RWPE2 (cell line): ENCODE measurements at regions not wholly inside any gene's neighbourhood (a gene's known extent, or its start where the extent isn't known, plus 50 kb on each side); places are given as distances from the start of the nearest gene placed in this dataset.

Experiments
- ATAC-seq: fragments of 200-7000 bp; cut with Tn5 transposase; 3 replicates; pipeline ENCODE4 v1.9.1; 2021; ENCODE audit warnings: low read depth
- DNase-seq: peaks from one replicate; pipeline ENCODE4 v3.0.0-alpha.2; 2020; ENCODE audit warnings: low spot score
- H3K27ac ChIP-seq: fragments of 450-650 bp; 2 replicates; pipeline ENCODE4 v1.5.1; 2017; ENCODE audit warnings: mild to moderate bottlenecking; ENCODE audit not compliant: poor library complexity, severe bottlenecking
- H3K27me3 ChIP-seq: fragments of 250-450 bp; sonication (Bioruptor Pico); 2 replicates; pipeline ENCODE4 v1.5.1; 2021; ENCODE audit warnings: mild to moderate bottlenecking, moderate library complexity; ENCODE audit not compliant: insufficient read depth, poor library complexity, severe bottlenecking
- H3K36me3 ChIP-seq: fragments of 250-450 bp; sonication (Bioruptor Pico); 2 replicates; pipeline ENCODE4 v1.5.1; 2020; ENCODE audit warnings: low read depth, mild to moderate bottlenecking, moderate library complexity
- H3K4me1 ChIP-seq: fragments of 250-450 bp; sonication (Bioruptor Pico); 2 replicates; pipeline ENCODE4 v1.5.1; 2021; ENCODE audit warnings: mild to moderate bottlenecking, moderate library complexity; ENCODE audit not compliant: insufficient read depth, poor library complexity, severe bottlenecking
- H3K4me3 ChIP-seq: fragments of 250-450 bp; sonication (Bioruptor Pico); 2 replicates; pipeline ENCODE4 v1.5.1; 2021; ENCODE audit warnings: mild to moderate bottlenecking, moderate library complexity; ENCODE audit not compliant: severe bottlenecking
- H3K9me3 ChIP-seq: fragments of 250-450 bp; sonication (Bioruptor Pico); 2 replicates; pipeline ENCODE4 v1.5.1; 2021; ENCODE audit warnings: mild to moderate bottlenecking, moderate library complexity; ENCODE audit not compliant: severe bottlenecking
- CTCF ChIP-seq: fragments of 450-650 bp; IDR thresholded peaks from one replicate; pipeline ENCODE4 v1.5.1; 2017; ENCODE audit warnings: mild to moderate bottlenecking, moderate library complexity; ENCODE audit not compliant: poor library complexity, severe bottlenecking

GRCh38 chr15:85942632-85943031 lies 137.0 kb upstream of the AGBL1 start:
- no peaks in the 10 kb centered on the region for H3K27me3 ChIP-seq
- H3K4me3 ChIP-seq, result no peak overlapping the region
- DNase-seq, result no peak
- TF ChIP-seq CTCF, result no peak
- no peaks in the 10 kb centered on the region for H3K9me3 ChIP-seq
- H3K4me1 ChIP-seq, result peaks cover 2% of the 10 kb centered on the region
- no peaks in the 10 kb centered on the region for H3K36me3 ChIP-seq
- no peak overlapping the region for H3K27ac ChIP-seq
- no peak for ATAC-seq

GRCh38 chr15:85943151-85943550 lies 136.5 kb upstream of the AGBL1 start:
- ATAC-seq, result no peak
- Histone ChIP-seq H3K9me3 (no peaks in the 10 kb centered on the region), H3K27me3 (no peaks in the 10 kb centered on the region), H3K4me1 (peaks cover 2% of the 10 kb centered on the region), H3K4me3 (no peak overlapping the region), H3K36me3 (no peaks in the 10 kb centered on the region), H3K27ac (no peak overlapping the region)
- no peak for DNase-seq
- TF ChIP-seq CTCF, result no peak

GRCh38 chr15:85943791-85944190 lies 135.9 kb upstream of the AGBL1 start:
- Histone ChIP-seq H3K4me3 (no peak overlapping the region), H3K36me3 (no peaks in the 10 kb centered on the region), H3K4me1 (peaks cover 2% of the 10 kb centered on the region), H3K27me3 (no peaks in the 10 kb centered on the region), H3K9me3 (no peaks in the 10 kb centered on the region), H3K27ac (no peak overlapping the region)
- no peak for DNase-seq
- no peak for TF ChIP-seq CTCF
- ATAC-seq, result no peak

GRCh38 chr15:85947021-85947420 lies 132.7 kb upstream of the AGBL1 start:
- Histone ChIP-seq H3K27me3 (no peaks in the 10 kb centered on the region), H3K9me3 (no peaks in the 10 kb centered on the region), H3K4me1 (no peaks in the 10 kb centered on the region), H3K36me3 (no peaks in the 10 kb centered on the region), H3K4me3 (no peak overlapping the region), H3K27ac (no peak overlapping the region)
- no peak for TF ChIP-seq CTCF
- ATAC-seq (no peak), DNase-seq (no peak)

- no peak for TF ChIP-seq CTCF
- Histone ChIP-seq H3K9me3 (no peaks in the 10 kb centered on the region), H3K27me3 (no peaks in the 10 kb centered on the region), H3K4me3 (no peak overlapping the region), H3K27ac (no peak overlapping the region), H3K36me3 (no peaks in the 10 kb centered on the region), H3K4me1 (no peaks in the 10 kb centered on the region)
- DNase-seq (no peak), ATAC-seq (no peak)
These were observed 131.7 kb upstream of the AGBL1 start for GRCh38 chr15:85947936-85948335.
